Mesendoderm (in vitro differentiated cells): ENCODE measurements at regions not wholly inside any gene's neighbourhood (a gene's known extent, or its start where the extent isn't known, plus 50 kb on each side); places are given as distances from the start of the nearest gene placed in this dataset.

Experiments used
- DNase-seq: peaks from one replicate; pipeline ENCODE4 v3.0.0; 2013
- H2AK5ac ChIP-seq: 2 replicates; pipeline ENCODE4 v1.6.1; 2013; ENCODE audit warnings: low read length, inconsistent platforms
- H2BK120ac ChIP-seq: 2 replicates; pipeline ENCODE4 v1.6.1; 2013; ENCODE audit warnings: low read depth, mild to moderate bottlenecking, low read length, moderate library complexity, mixed read lengths
- H2BK15ac ChIP-seq: replicated peaks from 2 replicates; pipeline ENCODE4 v1.6.1; 2013; ENCODE audit warnings: low read depth, mild to moderate bottlenecking, moderate library complexity
- H2BK5ac ChIP-seq: 2 replicates; pipeline ENCODE4 v1.6.1; 2013; ENCODE audit warnings: low read length, inconsistent platforms
- H3K18ac ChIP-seq: 2 replicates; pipeline ENCODE4 v1.6.1; 2013; ENCODE audit warnings: mild to moderate bottlenecking, low read length, mixed read lengths
- H3K23ac ChIP-seq: one replicate; pipeline ENCODE4 v1.6.1; 2013; ENCODE audit warnings: low read length
- H3K27ac ChIP-seq: 2 replicates; pipeline ENCODE4 v1.5.1; 2013; ENCODE audit warnings: low read depth, mild to moderate bottlenecking, inconsistent platforms, low read length, moderate library complexity
- H3K27me3 ChIP-seq: 2 replicates; pipeline ENCODE4 v1.6.1; 2013; ENCODE audit warnings: low read length, control low read depth, mild to moderate bottlenecking, inconsistent platforms; ENCODE audit not compliant: insufficient read depth, poor library complexity
- H3K36me3 ChIP-seq: 2 replicates; pipeline ENCODE4 v1.6.1; 2013; ENCODE audit warnings: low read length, inconsistent platforms; ENCODE audit not compliant: control insufficient read depth, insufficient read depth
- H3K4ac ChIP-seq: one replicate; pipeline ENCODE4 v1.6.1; 2013; ENCODE audit warnings: low read depth, mild to moderate bottlenecking, low read length, moderate library complexity
- H3K4me1 ChIP-seq: 2 replicates; pipeline ENCODE4 v1.6.1; 2013; ENCODE audit warnings: low read depth, low read length, inconsistent platforms; ENCODE audit not compliant: control insufficient read depth
- H3K4me2 ChIP-seq: 2 replicates; pipeline ENCODE4 v1.6.1; 2013; ENCODE audit warnings: low read length
- H3K4me3 ChIP-seq: 2 replicates; pipeline ENCODE4 v1.5.1; 2013; ENCODE audit warnings: mild to moderate bottlenecking, low read length
- H3K56ac ChIP-seq: one replicate; pipeline ENCODE4 v1.6.1; 2013; ENCODE audit warnings: low read length
- H3K79me1 ChIP-seq: 2 replicates; pipeline ENCODE4 v1.6.1; 2013; ENCODE audit warnings: low read length, inconsistent platforms
- H3K79me2 ChIP-seq: 2 replicates; pipeline ENCODE4 v1.6.1; 2013; ENCODE audit warnings: mild to moderate bottlenecking, low read length; ENCODE audit not compliant: control insufficient read depth, insufficient read depth
- H3K9ac ChIP-seq: 2 replicates; pipeline ENCODE4 v1.6.1; 2013; ENCODE audit warnings: low read length, inconsistent platforms
- H4K5ac ChIP-seq: one replicate; pipeline ENCODE4 v1.6.1; 2013; ENCODE audit warnings: low read length
- H4K8ac ChIP-seq: one replicate; pipeline ENCODE4 v1.6.1; 2013; ENCODE audit warnings: low read depth, mild to moderate bottlenecking, control low read depth, low read length, moderate library complexity
- WGBS: extraction: QIAGEN DNeasy Blood & Tissue Kit; methylation state at CpG from one replicate; pipeline ENCODE4 v1.1.7; 2013; ENCODE audit warnings: low lambda C conversion rate, missing lambda C conversion rate; ENCODE audit not compliant: insufficient coverage; ENCODE audit errors: extremely low coverage; 5-methylcytosine and 5-hydroxymethylcytosine counted together

DNA sequence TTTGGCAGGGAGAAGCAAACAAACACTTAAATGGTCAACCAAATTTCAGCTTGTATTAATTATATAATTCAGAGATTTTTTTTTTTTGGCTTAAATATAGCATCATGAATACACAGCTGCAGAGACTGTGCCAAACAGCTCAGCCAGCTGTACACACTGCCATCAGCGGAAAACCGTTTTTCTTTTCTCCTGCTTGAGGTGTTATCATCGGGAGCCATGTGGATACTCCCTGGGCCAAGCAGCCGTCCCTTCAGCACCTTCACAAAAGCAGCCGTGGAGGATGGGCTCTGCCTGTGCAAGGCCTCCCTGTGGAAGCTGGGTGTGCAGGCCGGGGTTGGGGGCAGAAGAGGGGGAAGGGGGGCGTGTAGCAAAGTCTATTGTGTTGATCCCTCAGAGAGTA lies 85.0 kb downstream of the NUF2 start:
- no peak overlapping the region for H3K4me2 ChIP-seq
- no CpG with 5 or more reads among the region's 7 CpGs for WGBS
- H3K79me2 ChIP-seq = no peaks in the 10 kb centered on the region
- H3K27me3 ChIP-seq = no peaks in the 10 kb centered on the region
- no peak overlapping the region for H2BK120ac ChIP-seq
- no peaks in the 10 kb centered on the region for H3K4me1 ChIP-seq
- no peak overlapping the region for H3K56ac ChIP-seq
- H3K18ac ChIP-seq = no peak overlapping the region
- H2BK15ac ChIP-seq = no peak overlapping the region
- no peak overlapping the region for H4K8ac ChIP-seq
- no peak overlapping the region for H2AK5ac ChIP-seq
- DNase-seq = no peak
- H4K5ac ChIP-seq = no peak overlapping the region
- no peak overlapping the region for H3K23ac ChIP-seq
- H2BK5ac ChIP-seq = no peak overlapping the region
- no peak overlapping the region for H3K4ac ChIP-seq
- H3K27ac ChIP-seq = no peak overlapping the region
- H3K4me3 ChIP-seq = no peak overlapping the region
- no peaks in the 10 kb centered on the region for H3K79me1 ChIP-seq
- H3K9ac ChIP-seq = no peak overlapping the region
- H3K36me3 ChIP-seq = no peaks in the 10 kb centered on the region

- no peak overlapping the region for H3K27ac ChIP-seq
- H3K4me3 ChIP-seq = no peak overlapping the region
Measured at GRCh38 chr1:163408262-163408661, 86.5 kb downstream of the NUF2 start.

GRCh38 chr1:163410073-163410999 lies 88.6 kb downstream of the NUF2 start:
- no peak overlapping the region for H4K8ac ChIP-seq
- no CpG with 5 or more reads among the region's 10 CpGs for WGBS
- H3K56ac ChIP-seq = peak overlapping the region; percentile 45
- peak; percentile 79 for DNase-seq
- no peak overlapping the region for H3K23ac ChIP-seq
- no peaks in the 10 kb centered on the region for H3K79me2 ChIP-seq
- no peak overlapping the region for H2BK15ac ChIP-seq
- no peak overlapping the region for H2BK5ac ChIP-seq
- no peak overlapping the region for H3K4me3 ChIP-seq
- no peaks in the 10 kb centered on the region for H3K27me3 ChIP-seq
- no peak overlapping the region for H4K5ac ChIP-seq
- no peaks in the 10 kb centered on the region for H3K4me1 ChIP-seq
- no peak overlapping the region for H3K4me2 ChIP-seq
- H3K27ac ChIP-seq = no peak overlapping the region
- peak overlapping the region; percentile 22 for H3K9ac ChIP-seq
- H3K18ac ChIP-seq = no peak overlapping the region
- H2BK120ac ChIP-seq = peak overlapping the region; percentile 4
- H2AK5ac ChIP-seq = no peak overlapping the region
- no peaks in the 10 kb centered on the region for H3K79me1 ChIP-seq
- H3K36me3 ChIP-seq = no peaks in the 10 kb centered on the region
- H3K4ac ChIP-seq = no peak overlapping the region

More at GRCh38 chr1:163408262-163408661, 86.5 kb downstream of the NUF2 start:
- H2BK120ac ChIP-seq = no peak overlapping the region
- H3K79me1 ChIP-seq = no peaks in the 10 kb centered on the region
- H3K27me3 ChIP-seq = no peaks in the 10 kb centered on the region
- H3K4ac ChIP-seq = no peak overlapping the region
- H4K5ac ChIP-seq = no peak overlapping the region
- no peaks in the 10 kb centered on the region for H3K79me2 ChIP-seq
- H3K9ac ChIP-seq = no peak overlapping the region
- H3K23ac ChIP-seq = no peak overlapping the region
- H3K18ac ChIP-seq = no peak overlapping the region
- no peak overlapping the region for H3K56ac ChIP-seq
- no peak overlapping the region for H3K4me2 ChIP-seq
- no CpG with 5 or more reads among the region's 24 CpGs for WGBS
- H2AK5ac ChIP-seq = no peak overlapping the region
- no peak overlapping the region for H2BK5ac ChIP-seq
- no peaks in the 10 kb centered on the region for H3K4me1 ChIP-seq
- no peak overlapping the region for H2BK15ac ChIP-seq
- H4K8ac ChIP-seq = no peak overlapping the region
- no peak for DNase-seq
- H3K36me3 ChIP-seq = no peaks in the 10 kb centered on the region

- no CpG with 5 or more reads among the region's 1 CpG for WGBS
- no peaks in the 10 kb centered on the region for H3K79me1 ChIP-seq
- no peaks in the 10 kb centered on the region for H3K27me3 ChIP-seq
- no peak overlapping the region for H4K5ac ChIP-seq
- H3K27ac ChIP-seq = no peak overlapping the region
- no peak overlapping the region for H3K56ac ChIP-seq
- no peak overlapping the region for H3K4me2 ChIP-seq
- H2BK5ac ChIP-seq = no peak overlapping the region
- no peak for DNase-seq
- H3K36me3 ChIP-seq = no peaks in the 10 kb centered on the region
- no peak overlapping the region for H2BK15ac ChIP-seq
- no peak overlapping the region for H3K23ac ChIP-seq
- no peak overlapping the region for H3K4ac ChIP-seq
- no peak overlapping the region for H2BK120ac ChIP-seq
- no peak overlapping the region for H3K4me3 ChIP-seq
- H3K79me2 ChIP-seq = no peaks in the 10 kb centered on the region
- no peaks in the 10 kb centered on the region for H3K4me1 ChIP-seq
- no peak overlapping the region for H3K9ac ChIP-seq
- no peak overlapping the region for H2AK5ac ChIP-seq
- no peak overlapping the region for H4K8ac ChIP-seq
- H3K18ac ChIP-seq = no peak overlapping the region
Measured at GRCh38 chr1:163412221-163412620, 90.5 kb downstream of the NUF2 start.

DNA sequence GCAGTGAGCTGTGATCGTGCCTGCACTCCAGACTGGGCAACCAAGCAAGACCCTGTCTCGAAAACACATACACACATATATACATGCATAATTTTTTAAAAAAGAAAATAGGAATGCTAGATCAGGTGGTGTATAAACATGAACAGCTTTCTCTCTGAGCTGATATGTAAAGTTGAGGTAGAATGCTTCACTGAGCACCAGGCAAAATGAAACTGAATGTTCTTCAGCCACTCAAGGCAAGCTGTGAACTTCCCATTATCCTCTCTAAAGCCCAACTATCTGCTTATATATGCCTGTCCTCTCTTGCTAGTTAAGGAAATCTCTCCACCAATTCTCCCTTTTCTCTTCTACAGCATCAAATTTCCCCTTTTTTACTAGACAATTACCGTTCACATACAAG lies 93.0 kb downstream of the NUF2 start:
- DNase-seq = no peak
- H3K36me3 ChIP-seq = no peaks in the 10 kb centered on the region

More for the DNA sequence above, 93.0 kb downstream of the NUF2 start:
- Histone ChIP-seq H3K9ac (no peak overlapping the region), H3K23ac (no peak overlapping the region), H3K4me3 (no peak overlapping the region), H3K27me3 (no peaks in the 10 kb centered on the region), H2BK120ac (no peak overlapping the region), H3K56ac (no peak overlapping the region), H2BK15ac (no peak overlapping the region), H3K18ac (no peak overlapping the region), H3K4me1 (no peaks in the 10 kb centered on the region), H3K27ac (no peak overlapping the region), H3K79me1 (no peaks in the 10 kb centered on the region), H3K4me2 (no peak overlapping the region), H3K4ac (no peak overlapping the region), H4K5ac (no peak overlapping the region), H4K8ac (no peak overlapping the region), H2BK5ac (no peak overlapping the region), H2AK5ac (no peak overlapping the region), H3K79me2 (no peaks in the 10 kb centered on the region)
- no CpG with 5 or more reads among the region's 3 CpGs for WGBS
